A549 (cell line): ENCODE measurements at regions not wholly inside any gene's neighbourhood (a gene's known extent, or its start where the extent isn't known, plus 50 kb on each side); places are given as distances from the start of the nearest gene placed in this dataset.
A peak's percentile ranks its signal among the peaks of the same experiment; 100 is the strongest.

ENCODE experiments used
- ATAC-seq, 2 experiments: fragments of 200-7000 bp in 1 of 2; fragments of >200 bp in 1 of 2; cut with Nextera tagmentation in 1 of 2; cut with Tn5 transposase in 1 of 2; 3 replicates each; pipeline versions ENCODE4 v1.8.0 to v1.9.1; 2018 to 2020; ENCODE audit warnings: mild to moderate bottlenecking in 1 of 2, moderate library complexity in 1 of 2
- CTCF ChIA-PET: fragments of 300-600 bp; sonication (Branson Sonifier 250); formaldehyde crosslinking; extraction: SDS; loops from one replicate; lab custom pipeline; 2021; ENCODE audit warnings: antibody characterized with exemption, inconsistent platforms; lab: Yijun Ruan, JAX
- POLR2A ChIA-PET: fragments of 350-600 bp; formaldehyde crosslinking; extraction: SDS; loops from one replicate; lab custom pipeline; 2021; ENCODE audit warnings: antibody characterized with exemption, inconsistent platforms; lab: Yijun Ruan, JAX
- DNase-seq, 2 experiments: peaks; one replicate each; pipeline versions ENCODE4 v3.0.0 to v3.0.0-alpha.2; 2011 to 2016; ENCODE audit warnings: low read depth in 1 of 2, low spot score in 1 of 2
- FAIRE-seq: peaks from 2 replicates; lab custom pipeline; 2011; peaks lifted over from hg19 to GRCh38; lab: Jason Lieb, UNC
- H3K27ac ChIP-seq, 2 experiments: fragments of >200 bp; sonication (Bioruptor Twin); formaldehyde crosslinking; 3 replicates each; pipeline ENCODE4 v1.5.1; 2016 to 2017
- H3K4me1 ChIP-seq: fragments of >200 bp; sonication (Bioruptor Twin); formaldehyde crosslinking; 3 replicates; pipeline ENCODE4 v1.6.1; 2016
- H3K4me2 ChIP-seq: fragments of >200 bp; sonication (Bioruptor Twin); formaldehyde crosslinking; 3 replicates; pipeline ENCODE4 v1.6.1; 2016
- H3K4me3 ChIP-seq: fragments of >200 bp; sonication (Bioruptor Twin); formaldehyde crosslinking; 3 replicates; pipeline ENCODE4 v1.5.1; 2016
- H3K9me3 ChIP-seq: fragments of >200 bp; sonication (Bioruptor Twin); formaldehyde crosslinking; 3 replicates; pipeline ENCODE4 v1.6.1; 2016
- CBX8 ChIP-seq: fragments of 200-600 bp; sonication (generic); IDR thresholded peaks from 2 replicates; pipeline ENCODE4 v1.6.1; 2016
- CHD2 ChIP-seq: fragments of 150-350 bp; IDR thresholded peaks from 2 replicates; pipeline ENCODE4 v1.6.1; 2014; ENCODE audit warnings: low read length; ENCODE audit not compliant: partially characterized antibody
- CHD4 ChIP-seq: fragments of 200-600 bp; sonication (generic); IDR thresholded peaks from 2 replicates; pipeline ENCODE4 v1.6.1; 2016; ENCODE audit warnings: antibody characterized with exemption, mild to moderate bottlenecking, borderline replicate concordance
- EHF ChIP-seq: fragments of 250-450 bp; sonication (Bioruptor Pico); IDR thresholded peaks from 2 replicates; pipeline ENCODE4 v1.5.0; 2020; ENCODE audit warnings: mild to moderate bottlenecking
- EHMT2 ChIP-seq: fragments of 200-600 bp; sonication (generic); IDR thresholded peaks from 2 replicates; pipeline ENCODE4 v1.6.1; 2016; ENCODE audit warnings: antibody characterized with exemption, low read depth, mild to moderate bottlenecking, moderate library complexity
- ESRRA ChIP-seq: fragments of 150-350 bp; IDR thresholded peaks from 2 replicates; pipeline ENCODE4 v1.6.1; 2014; ENCODE audit warnings: mild to moderate bottlenecking, low read length, borderline replicate concordance
- FOSL2 ChIP-seq, 2 experiments: fragments of 450-650 bp in 1 of 2; fragments of >200 bp in 1 of 2; sonication (Bioruptor Twin) in 1 of 2; formaldehyde crosslinking; IDR thresholded peaks; 2 replicates each; pipeline versions ENCODE4 v1.5.0 to v1.6.1; 2016 to 2020; ENCODE audit warnings: mild to moderate bottlenecking in 1 of 2, moderate library complexity in 1 of 2
- FOXS1 ChIP-seq: fragments of 250-450 bp; sonication (Bioruptor Pico); IDR thresholded peaks from 2 replicates; pipeline ENCODE4 v1.5.0; 2020; ENCODE audit warnings: mild to moderate bottlenecking, moderate library complexity
- HEYL ChIP-seq: fragments of 250-450 bp; sonication (Bioruptor Pico); IDR thresholded peaks from 2 replicates; pipeline ENCODE4 v1.8.0; 2021; ENCODE audit warnings: mild to moderate bottlenecking, moderate library complexity
- HOXA7 ChIP-seq: fragments of 250-450 bp; sonication (Bioruptor Pico); IDR thresholded peaks from 2 replicates; pipeline ENCODE4 v1.5.0; 2020; ENCODE audit warnings: mild to moderate bottlenecking, moderate library complexity
- JUNB ChIP-seq: fragments of >200 bp; sonication (Bioruptor Twin); formaldehyde crosslinking; IDR thresholded peaks from 2 replicates; pipeline ENCODE4 v1.6.1; 2016
- KDM1A ChIP-seq: fragments of 200-600 bp; sonication (generic); IDR thresholded peaks from 2 replicates; pipeline ENCODE4 v1.6.1; 2016; ENCODE audit warnings: low read depth, mild to moderate bottlenecking
- MAFK ChIP-seq: fragments of 450-650 bp; IDR thresholded peaks from 2 replicates; pipeline ENCODE4 v1.6.1; 2014; ENCODE audit not compliant: partially characterized antibody
- MYC ChIP-seq: IDR thresholded peaks from 2 replicates; pipeline ENCODE4 v1.6.1; 2012; ENCODE audit warnings: mild to moderate bottlenecking, inconsistent platforms, low read length, improper control_type of control experiment, borderline replicate concordance
- NR3C1 ChIP-seq: fragments of >200 bp; sonication (Bioruptor Twin); formaldehyde crosslinking; IDR thresholded peaks from 3 replicates; pipeline ENCODE4 v1.6.1; 2017
- RCOR1 ChIP-seq: fragments of 150-350 bp; IDR thresholded peaks from 2 replicates; pipeline ENCODE4 v1.6.1; 2014; ENCODE audit warnings: antibody characterized with exemption, low read length, low read depth
- REST ChIP-seq: fragments of 200-600 bp; sonication (generic); IDR thresholded peaks from 2 replicates; pipeline ENCODE4 v1.6.1; 2016; ENCODE audit warnings: antibody characterized with exemption, mild to moderate bottlenecking, moderate library complexity
- TP53 ChIP-seq: fragments of 250-450 bp; sonication (Bioruptor Pico); IDR thresholded peaks from 2 replicates; pipeline ENCODE4 v1.5.0; 2021; ENCODE audit warnings: mild to moderate bottlenecking, moderate library complexity
- USF2 ChIP-seq: fragments of 450-650 bp; IDR thresholded peaks from 2 replicates; pipeline ENCODE4 v1.6.1; 2014; ENCODE audit warnings: antibody characterized with exemption
- ZC3H11A ChIP-seq: fragments of 450-650 bp; IDR thresholded peaks from 2 replicates; pipeline ENCODE4 v1.6.1; 2014; ENCODE audit warnings: antibody characterized with exemption, mild to moderate bottlenecking
- ZNF302 ChIP-seq: fragments of 250-450 bp; sonication (Bioruptor Pico); IDR thresholded peaks from 2 replicates; pipeline ENCODE4 v1.9.0; 2021; ENCODE audit warnings: inconsistent platforms, mild to moderate bottlenecking, moderate library complexity
- ZSCAN20 ChIP-seq: fragments of 250-450 bp; sonication (Bioruptor Pico); IDR thresholded peaks from 2 replicates; pipeline ENCODE4 v1.8.0; 2022; ENCODE audit warnings: mild to moderate bottlenecking, moderate library complexity
- WGBS: methylation state at CpG from one replicate; pipeline ENCODE4 v1.1.6; 2017; ENCODE audit errors: missing lambda C conversion rate; 5-methylcytosine and 5-hydroxymethylcytosine counted together
- TF ChIP-seq, protein P1 (sequence below): fragments of >200 bp; sonication (Bioruptor Twin); formaldehyde crosslinking; IDR thresholded peaks from 3 replicates; pipeline ENCODE4 v1.5.1; 2016

DNA sequence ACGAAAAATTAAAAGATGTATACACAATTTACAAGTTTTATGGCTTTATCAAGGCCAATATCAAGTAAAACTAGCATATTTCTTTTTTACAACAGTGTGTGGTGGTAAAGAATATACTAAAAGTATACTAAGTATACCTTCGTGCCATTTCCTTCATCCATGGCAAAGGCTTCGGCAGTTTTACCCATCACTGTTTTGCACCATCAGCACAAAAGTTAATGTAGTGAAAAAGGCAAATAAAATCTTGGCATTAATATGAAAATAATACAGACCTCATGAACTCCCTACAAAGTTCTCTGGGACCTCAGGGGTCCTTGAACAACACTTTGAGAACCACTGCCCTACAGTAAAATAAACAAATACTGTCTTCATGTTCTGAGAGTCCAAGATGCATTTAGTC lies 312.3 kb upstream of the NREP start:
- CTCF ChIA-PET, result no interaction called here
- peak; percentile 72 for TF ChIP-seq MAFK
- TF ChIP-seq ZNF302 (CRISPR knock-in tag), result no peak
- TF ChIP-seq, all 56 proteins: peak for 1
- no peaks in the 10 kb centered on the region for H3K9me3 ChIP-seq
- H3K27ac ChIP-seq, result no peak overlapping the region
- H3K4me1 ChIP-seq, result no peaks in the 10 kb centered on the region
- POLR2A ChIA-PET, result no interaction called here
- ATAC-seq (no peak), DNase-seq (no peak), FAIRE-seq (no peak)
- no peak overlapping the region for H3K4me2 ChIP-seq
- WGBS, result 9% methylated on average over 3 of the region's 3 CpGs
- H3K4me3 ChIP-seq, result no peak overlapping the region

DNA sequence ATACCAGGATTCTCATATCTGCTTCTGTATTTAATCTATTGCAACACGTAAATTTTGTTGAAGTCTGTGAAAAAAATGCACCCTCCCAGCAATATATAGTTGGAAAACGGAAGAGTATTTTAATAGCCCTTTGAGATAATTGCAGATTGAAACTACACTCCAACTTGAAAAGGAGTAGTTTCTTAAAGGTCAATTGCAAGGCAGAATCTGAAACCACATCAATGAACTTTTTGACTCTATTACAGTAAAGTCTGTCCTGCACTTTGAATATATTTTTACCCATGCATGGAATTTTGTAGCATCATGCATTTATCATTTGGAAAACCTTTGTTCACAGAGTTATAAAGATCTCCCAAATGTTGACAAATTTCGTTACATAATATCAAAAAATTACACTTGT lies 311.6 kb upstream of the NREP start:
- ChIA-PET CTCF (no interaction called here), POLR2A (no interaction called here)
- no peaks in the 10 kb centered on the region for H3K9me3 ChIP-seq
- no peak overlapping the region for H3K27ac ChIP-seq
- no peak for FAIRE-seq
- H3K4me2 ChIP-seq, result no peak overlapping the region
- ATAC-seq, result no peak
- no peak overlapping the region for H3K4me3 ChIP-seq
- H3K4me1 ChIP-seq, result no peaks in the 10 kb centered on the region
- 19% methylated on average over 3 of the region's 3 CpGs for WGBS
- no peak for TF ChIP-seq ZSCAN20 (CRISPR knock-in tag)
- TF ChIP-seq HEYL (CRISPR knock-in tag), result no peak
- no peak for TF ChIP-seq EHMT2
- TF ChIP-seq, protein P1, sequence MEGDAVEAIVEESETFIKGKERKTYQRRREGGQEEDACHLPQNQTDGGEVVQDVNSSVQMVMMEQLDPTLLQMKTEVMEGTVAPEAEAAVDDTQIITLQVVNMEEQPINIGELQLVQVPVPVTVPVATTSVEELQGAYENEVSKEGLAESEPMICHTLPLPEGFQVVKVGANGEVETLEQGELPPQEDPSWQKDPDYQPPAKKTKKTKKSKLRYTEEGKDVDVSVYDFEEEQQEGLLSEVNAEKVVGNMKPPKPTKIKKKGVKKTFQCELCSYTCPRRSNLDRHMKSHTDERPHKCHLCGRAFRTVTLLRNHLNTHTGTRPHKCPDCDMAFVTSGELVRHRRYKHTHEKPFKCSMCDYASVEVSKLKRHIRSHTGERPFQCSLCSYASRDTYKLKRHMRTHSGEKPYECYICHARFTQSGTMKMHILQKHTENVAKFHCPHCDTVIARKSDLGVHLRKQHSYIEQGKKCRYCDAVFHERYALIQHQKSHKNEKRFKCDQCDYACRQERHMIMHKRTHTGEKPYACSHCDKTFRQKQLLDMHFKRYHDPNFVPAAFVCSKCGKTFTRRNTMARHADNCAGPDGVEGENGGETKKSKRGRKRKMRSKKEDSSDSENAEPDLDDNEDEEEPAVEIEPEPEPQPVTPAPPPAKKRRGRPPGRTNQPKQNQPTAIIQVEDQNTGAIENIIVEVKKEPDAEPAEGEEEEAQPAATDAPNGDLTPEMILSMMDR, result no peak
- no peak for TF ChIP-seq MYC
- TF ChIP-seq FOXS1 (CRISPR knock-in tag), result no peak
- no peak for TF ChIP-seq CHD2
- no peak for TF ChIP-seq NR3C1
- no peak for TF ChIP-seq EHF
- no peak for TF ChIP-seq KDM1A
- TF ChIP-seq ZNF302 (CRISPR knock-in tag), result no peak
- no peak for TF ChIP-seq RCOR1
- TF ChIP-seq ZC3H11A, result no peak
- TF ChIP-seq HOXA7 (CRISPR knock-in tag), result no peak
- TF ChIP-seq USF2, result no peak
- DNase-seq, result no peak

- ChIA-PET CTCF (no interaction called here), POLR2A (no interaction called here)
- Histone ChIP-seq H3K4me3 (no peak overlapping the region), H3K9me3 (no peaks in the 10 kb centered on the region), H3K4me2 (no peak overlapping the region), H3K4me1 (no peaks in the 10 kb centered on the region), H3K27ac (no peak overlapping the region)
- FAIRE-seq, result no peak
- no peak for ATAC-seq
- TF ChIP-seq CHD4 (no peak), TP53 (CRISPR knock-in tag) (no peak), FOXS1 (CRISPR knock-in tag) (no peak), CBX8 (no peak), ZNF302 (CRISPR knock-in tag) (no peak), ESRRA (no peak), FOSL2 (IDR thresholded peaks at IDR 0.05) (no peak), FOSL2 (CRISPR knock-in tag; IDR thresholded peaks at IDR 0.05) (no peak), JUNB (no peak), MAFK (no peak), REST (no peak), MYC (no peak)
- DNase-seq, result no peak
Observed at GRCh38 chr5:112065781-112066180, 308.8 kb upstream of the NREP start.
